Mesendoderm (in vitro differentiated cells): ENCODE measurements at regions not wholly inside any gene's neighbourhood (a gene's known extent, or its start where the extent isn't known, plus 50 kb on each side); places are given as distances from the start of the nearest gene placed in this dataset.

Experiments used
- DNase-seq: peaks from one replicate; pipeline ENCODE4 v3.0.0; 2013
- H2AK5ac ChIP-seq: 2 replicates; pipeline ENCODE4 v1.6.1; 2013; ENCODE audit warnings: low read length, inconsistent platforms
- H2BK120ac ChIP-seq: 2 replicates; pipeline ENCODE4 v1.6.1; 2013; ENCODE audit warnings: low read depth, mild to moderate bottlenecking, low read length, moderate library complexity, mixed read lengths
- H2BK15ac ChIP-seq: replicated peaks from 2 replicates; pipeline ENCODE4 v1.6.1; 2013; ENCODE audit warnings: low read depth, mild to moderate bottlenecking, moderate library complexity
- H2BK5ac ChIP-seq: 2 replicates; pipeline ENCODE4 v1.6.1; 2013; ENCODE audit warnings: low read length, inconsistent platforms
- H3K18ac ChIP-seq: 2 replicates; pipeline ENCODE4 v1.6.1; 2013; ENCODE audit warnings: mild to moderate bottlenecking, low read length, mixed read lengths
- H3K23ac ChIP-seq: one replicate; pipeline ENCODE4 v1.6.1; 2013; ENCODE audit warnings: low read length
- H3K27ac ChIP-seq: 2 replicates; pipeline ENCODE4 v1.5.1; 2013; ENCODE audit warnings: low read depth, mild to moderate bottlenecking, inconsistent platforms, low read length, moderate library complexity
- H3K27me3 ChIP-seq: 2 replicates; pipeline ENCODE4 v1.6.1; 2013; ENCODE audit warnings: low read length, control low read depth, mild to moderate bottlenecking, inconsistent platforms; ENCODE audit not compliant: insufficient read depth, poor library complexity
- H3K36me3 ChIP-seq: 2 replicates; pipeline ENCODE4 v1.6.1; 2013; ENCODE audit warnings: low read length, inconsistent platforms; ENCODE audit not compliant: control insufficient read depth, insufficient read depth
- H3K4ac ChIP-seq: one replicate; pipeline ENCODE4 v1.6.1; 2013; ENCODE audit warnings: low read depth, mild to moderate bottlenecking, low read length, moderate library complexity
- H3K4me1 ChIP-seq: 2 replicates; pipeline ENCODE4 v1.6.1; 2013; ENCODE audit warnings: low read depth, low read length, inconsistent platforms; ENCODE audit not compliant: control insufficient read depth
- H3K4me2 ChIP-seq: 2 replicates; pipeline ENCODE4 v1.6.1; 2013; ENCODE audit warnings: low read length
- H3K4me3 ChIP-seq: 2 replicates; pipeline ENCODE4 v1.5.1; 2013; ENCODE audit warnings: mild to moderate bottlenecking, low read length
- H3K56ac ChIP-seq: one replicate; pipeline ENCODE4 v1.6.1; 2013; ENCODE audit warnings: low read length
- H3K79me1 ChIP-seq: 2 replicates; pipeline ENCODE4 v1.6.1; 2013; ENCODE audit warnings: low read length, inconsistent platforms
- H3K79me2 ChIP-seq: 2 replicates; pipeline ENCODE4 v1.6.1; 2013; ENCODE audit warnings: mild to moderate bottlenecking, low read length; ENCODE audit not compliant: control insufficient read depth, insufficient read depth
- H3K9ac ChIP-seq: 2 replicates; pipeline ENCODE4 v1.6.1; 2013; ENCODE audit warnings: low read length, inconsistent platforms
- H4K5ac ChIP-seq: one replicate; pipeline ENCODE4 v1.6.1; 2013; ENCODE audit warnings: low read length
- H4K8ac ChIP-seq: one replicate; pipeline ENCODE4 v1.6.1; 2013; ENCODE audit warnings: low read depth, mild to moderate bottlenecking, control low read depth, low read length, moderate library complexity
- WGBS: extraction: QIAGEN DNeasy Blood & Tissue Kit; methylation state at CpG from one replicate; pipeline ENCODE4 v1.1.7; 2013; ENCODE audit warnings: low lambda C conversion rate, missing lambda C conversion rate; ENCODE audit not compliant: insufficient coverage; ENCODE audit errors: extremely low coverage; 5-methylcytosine and 5-hydroxymethylcytosine counted together

DNA sequence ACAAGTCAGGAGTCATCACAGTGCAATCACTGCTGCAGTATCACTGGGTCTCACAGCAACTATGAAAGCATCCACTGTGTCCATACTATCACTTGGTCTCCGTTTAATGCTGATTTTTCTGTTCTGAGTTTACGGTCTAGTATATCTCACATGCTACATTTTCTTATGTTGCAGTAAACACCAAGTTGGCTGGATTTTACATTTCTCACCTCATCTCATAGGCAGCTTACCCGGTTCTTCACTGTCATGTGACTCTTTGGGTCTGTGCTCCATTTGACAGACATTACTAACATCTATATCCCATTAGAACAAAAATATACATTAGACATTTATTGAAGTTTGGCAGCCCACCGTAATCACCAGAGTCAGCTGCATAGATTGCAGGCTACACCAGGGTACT lies 115.7 kb upstream of the PRMT8 start:
- Histone ChIP-seq H3K56ac (no peak overlapping the region), H3K4me1 (no peaks in the 10 kb centered on the region), H2BK5ac (no peak overlapping the region), H3K79me1 (no peaks in the 10 kb centered on the region), H3K9ac (no peak overlapping the region), H2BK15ac (no peak overlapping the region), H3K18ac (no peak overlapping the region), H2BK120ac (no peak overlapping the region), H4K5ac (no peak overlapping the region), H3K36me3 (no peaks in the 10 kb centered on the region), H3K27ac (no peak overlapping the region), H4K8ac (no peak overlapping the region), H3K4ac (no peak overlapping the region), H2AK5ac (no peak overlapping the region), H3K27me3 (no peaks in the 10 kb centered on the region), H3K4me2 (no peak overlapping the region), H3K4me3 (no peak overlapping the region), H3K23ac (no peak overlapping the region), H3K79me2 (no peaks in the 10 kb centered on the region)
- WGBS = no CpG with 5 or more reads among the region's 4 CpGs
- no peak for DNase-seq

DNA sequence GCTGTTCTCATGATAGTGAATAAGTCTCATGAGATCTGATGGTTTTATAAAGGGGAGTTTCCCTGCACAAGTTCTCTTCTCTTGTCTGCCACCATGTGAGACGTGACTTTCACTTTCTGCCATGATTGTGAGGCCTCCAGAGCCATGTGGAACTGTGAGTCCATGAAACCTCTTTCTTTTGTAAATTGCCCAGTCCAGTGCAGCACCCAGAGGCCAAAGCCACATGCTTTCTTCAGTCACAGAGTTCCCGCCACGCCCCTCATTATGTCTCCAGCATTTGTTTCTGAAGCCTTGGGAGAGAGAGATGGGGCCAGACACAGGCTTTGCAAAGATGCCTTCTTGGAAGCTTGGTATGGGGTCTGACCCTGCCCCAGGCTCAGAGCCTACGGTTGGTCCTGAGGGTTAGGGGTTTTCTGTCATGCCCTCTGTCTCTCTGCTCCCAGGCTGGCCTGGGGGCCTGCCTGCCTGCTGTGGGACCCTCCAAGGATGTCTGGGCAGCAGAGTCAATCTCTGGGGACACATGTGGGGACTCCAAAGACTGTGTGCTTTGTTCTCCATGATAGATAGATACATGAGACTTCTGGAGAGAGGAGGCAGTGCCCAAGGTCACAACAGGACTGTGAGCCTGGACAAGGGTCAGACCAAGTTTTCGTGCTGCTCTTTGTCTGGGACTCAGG lies 114.1 kb upstream of the PRMT8 start:
- Histone ChIP-seq H4K5ac (no peak overlapping the region), H3K4me3 (no peak overlapping the region), H3K56ac (no peak overlapping the region), H3K4ac (no peak overlapping the region), H4K8ac (no peak overlapping the region), H3K27me3 (no peaks in the 10 kb centered on the region), H2BK5ac (no peak overlapping the region), H3K36me3 (no peaks in the 10 kb centered on the region), H3K23ac (no peak overlapping the region), H3K4me2 (no peak overlapping the region), H2AK5ac (no peak overlapping the region), H2BK15ac (no peak overlapping the region), H3K27ac (no peak overlapping the region), H2BK120ac (no peak overlapping the region), H3K18ac (no peak overlapping the region), H3K4me1 (no peaks in the 10 kb centered on the region), H3K9ac (no peak overlapping the region), H3K79me2 (no peaks in the 10 kb centered on the region), H3K79me1 (no peaks in the 10 kb centered on the region)
- no CpG with 5 or more reads among the region's 5 CpGs for WGBS
- DNase-seq = no peak

DNA sequence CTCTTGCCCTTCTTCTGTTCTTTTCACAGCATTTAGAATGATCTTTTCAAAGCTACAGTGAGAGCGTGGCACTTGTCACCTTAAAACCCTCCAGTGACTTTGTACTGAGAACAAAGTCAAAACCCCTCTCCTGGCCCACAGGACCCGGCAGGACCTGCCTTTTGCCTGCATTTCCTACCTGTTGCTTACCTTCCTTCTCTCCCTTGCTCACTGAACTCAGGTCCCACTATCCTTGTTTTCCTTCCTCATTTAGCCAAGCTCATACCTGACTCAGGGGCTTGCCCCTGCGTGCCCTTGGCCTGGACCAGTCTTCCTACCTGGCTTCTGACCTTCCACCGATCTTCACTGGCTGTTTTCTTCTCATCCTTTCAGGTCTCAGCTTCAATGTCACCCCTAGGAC lies 112.3 kb upstream of the PRMT8 start:
- Histone ChIP-seq H3K23ac (no peak overlapping the region), H3K18ac (no peak overlapping the region), H3K4me1 (no peaks in the 10 kb centered on the region), H3K4me2 (no peak overlapping the region), H2AK5ac (no peak overlapping the region), H3K79me2 (no peaks in the 10 kb centered on the region), H4K5ac (no peak overlapping the region), H2BK15ac (no peak overlapping the region), H2BK120ac (no peak overlapping the region), H3K27ac (no peak overlapping the region), H3K56ac (no peak overlapping the region), H3K4ac (no peak overlapping the region), H3K79me1 (no peaks in the 10 kb centered on the region), H2BK5ac (no peak overlapping the region), H3K4me3 (no peak overlapping the region), H4K8ac (no peak overlapping the region), H3K9ac (no peak overlapping the region), H3K36me3 (no peaks in the 10 kb centered on the region), H3K27me3 (no peaks in the 10 kb centered on the region)
- no CpG with 5 or more reads among the region's 4 CpGs for WGBS
- DNase-seq = no peak

DNA sequence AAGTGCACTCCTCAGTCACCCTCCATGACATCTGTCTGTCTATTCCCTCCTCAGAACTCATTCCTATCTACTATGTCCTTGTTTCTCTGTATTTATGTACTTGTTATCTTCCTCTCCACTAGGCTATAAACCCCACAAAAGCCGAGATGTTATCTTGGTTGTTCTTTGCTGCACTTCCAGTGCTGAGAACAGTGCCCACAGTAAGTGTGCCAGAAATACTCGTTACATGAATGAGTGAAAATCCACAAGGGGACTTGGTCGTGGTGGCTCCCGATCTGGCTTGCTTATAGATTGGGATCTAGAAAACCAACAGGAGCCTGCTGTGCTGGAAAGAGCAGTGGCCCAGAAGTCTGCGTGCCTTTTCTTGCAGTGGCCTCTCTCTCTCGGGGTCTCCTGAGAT lies 111.9 kb upstream of the PRMT8 start:
- Histone ChIP-seq H3K27ac (no peak overlapping the region), H2BK120ac (no peak overlapping the region), H3K9ac (no peak overlapping the region), H3K4me2 (no peak overlapping the region), H2BK5ac (no peak overlapping the region), H3K23ac (no peak overlapping the region), H3K79me2 (no peaks in the 10 kb centered on the region), H3K79me1 (no peaks in the 10 kb centered on the region), H3K27me3 (no peaks in the 10 kb centered on the region), H3K4me1 (no peaks in the 10 kb centered on the region), H3K4me3 (no peak overlapping the region), H3K4ac (no peak overlapping the region), H4K8ac (no peak overlapping the region), H3K36me3 (no peaks in the 10 kb centered on the region), H3K56ac (no peak overlapping the region), H2AK5ac (no peak overlapping the region), H3K18ac (no peak overlapping the region), H4K5ac (no peak overlapping the region), H2BK15ac (no peak overlapping the region)
- no peak for DNase-seq
- no CpG with 5 or more reads among the region's 6 CpGs for WGBS

DNA sequence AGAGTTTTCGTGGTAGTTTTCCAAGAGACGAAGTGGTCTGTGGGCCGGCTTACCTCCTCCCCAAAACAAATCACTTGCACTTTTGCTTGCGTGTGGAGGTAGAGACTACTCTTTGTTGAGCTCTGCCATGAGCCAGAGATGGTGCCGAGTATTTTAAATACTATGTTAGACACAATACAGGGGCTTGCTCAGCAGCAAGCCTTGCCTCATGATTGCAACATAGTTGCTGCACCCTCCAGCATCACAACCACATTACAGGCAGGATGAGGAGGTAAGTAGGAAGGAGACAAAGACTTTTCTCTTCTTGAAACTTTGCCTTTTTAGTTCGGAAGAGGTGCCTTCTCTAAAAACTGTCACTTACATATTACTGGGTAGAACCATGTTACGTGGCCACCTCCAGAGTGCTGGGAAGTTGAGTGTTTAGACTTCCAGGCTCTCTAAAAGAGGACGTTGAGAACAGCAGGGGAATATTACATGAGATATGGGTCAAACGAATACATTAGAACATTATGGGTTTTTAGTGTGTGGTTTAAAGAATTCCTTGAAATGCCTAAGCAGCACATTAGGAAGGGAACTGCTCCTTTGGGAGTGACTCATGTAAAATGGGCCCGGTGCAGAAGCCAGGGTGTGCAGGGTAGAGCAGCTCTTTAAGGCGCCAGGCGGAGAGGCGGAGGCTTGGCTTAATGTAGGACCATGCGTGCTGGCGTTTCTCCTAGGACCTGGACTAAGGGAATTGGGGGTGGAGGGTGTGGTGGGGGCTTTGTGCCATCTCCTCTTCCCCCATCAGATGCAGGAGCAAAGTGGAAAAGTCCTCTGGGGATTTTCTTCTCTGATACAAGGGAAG lies 110.6 kb upstream of the PRMT8 start:
- DNase-seq = no peak
- Histone ChIP-seq H3K27me3 (no peaks in the 10 kb centered on the region), H2AK5ac (no peak overlapping the region), H3K4me3 (no peak overlapping the region), H3K36me3 (no peaks in the 10 kb centered on the region), H3K79me2 (no peaks in the 10 kb centered on the region), H3K27ac (no peak overlapping the region), H3K23ac (no peak overlapping the region), H4K8ac (no peak overlapping the region), H2BK15ac (no peak overlapping the region), H3K4me1 (no peaks in the 10 kb centered on the region), H3K56ac (no peak overlapping the region), H3K4ac (no peak overlapping the region), H3K79me1 (no peaks in the 10 kb centered on the region), H2BK5ac (no peak overlapping the region), H2BK120ac (no peak overlapping the region), H4K5ac (no peak overlapping the region), H3K18ac (no peak overlapping the region), H3K4me2 (no peak overlapping the region), H3K9ac (no peak overlapping the region)
- WGBS = no CpG with 5 or more reads among the region's 15 CpGs
